ENCODE measurements at regions not wholly inside any gene's neighbourhood (a gene's known extent, or its start where the extent isn't known, plus 50 kb on each side); places are given as distances from the start of the nearest gene placed in this dataset.

DNA sequence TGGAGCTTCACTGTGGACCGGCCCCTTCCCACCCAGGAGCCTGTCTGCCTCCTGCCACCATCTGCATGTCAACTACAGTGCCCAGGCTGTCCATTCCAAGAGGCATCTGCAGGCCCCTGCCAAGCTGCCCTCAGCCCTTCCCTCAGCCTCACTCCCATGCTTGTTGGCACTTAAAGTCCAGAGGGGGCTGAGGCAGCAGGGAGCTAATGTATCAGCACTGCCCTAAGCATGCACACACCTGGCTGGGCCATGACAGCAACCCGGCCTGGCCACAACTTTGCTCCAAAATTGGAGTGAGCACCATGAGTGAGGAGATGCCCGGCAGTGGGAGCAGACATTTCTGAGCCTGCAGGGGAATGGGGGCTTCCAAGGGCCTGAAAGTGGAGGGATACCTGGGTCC, 417.5 kb upstream of the GRM3 start:
- 71 to 92% methylated on average over 2 to 3 of the region's 3 CpGs for WGBS, 2 donors
- H3K9me3 ChIP-seq, result peaks cover 0 to 18% (median 2%) of the 10 kb centered on the region in 4 donors

GRCh38 chr7:86222806-86223205, 420.9 kb upstream of the GRM3 start:
- WGBS, 2 donors, result 100% methylated on average over 1 of the region's 1 CpG
- Histone ChIP-seq H3K9me3 (peaks cover 0 to 18% (median 2%) of the 10 kb centered on the region in 4 donors), H3K36me3 (no peaks in the 10 kb centered on the region), H3K4me1 (no peaks in the 10 kb centered on the region), H3K27ac (no peak overlapping the region), H3K4me3 (no peak overlapping the region), H3K27me3 (no peaks in the 10 kb centered on the region)
- TF ChIP-seq EP300 (IDR thresholded peaks at IDR 0.05) (no peak), POLR2A (IDR thresholded peaks at IDR 0.05) (no peak), CTCF (IDR thresholded peaks at IDR 0.05) (no peak), POLR2AphosphoS5 (IDR thresholded peaks at IDR 0.05) (no peak)
- ATAC-seq (ENCODE audit: low FRiP score in 2 of 2), result no peak
- no peak for DNase-seq

More for the DNA sequence above, 417.5 kb upstream of the GRM3 start:
- DNase-seq, result peak in 1 of 2 donors; percentile 3
- Histone ChIP-seq H3K4me3 (no peak overlapping the region), H3K27ac (no peak overlapping the region), H3K27me3 (no peaks in the 10 kb centered on the region), H3K36me3 (no peaks in the 10 kb centered on the region), H3K4me1 (no peaks in the 10 kb centered on the region)
- TF ChIP-seq EP300 (IDR thresholded peaks at IDR 0.05), result no peak
- TF ChIP-seq POLR2A (IDR thresholded peaks at IDR 0.05), result no peak
- TF ChIP-seq POLR2AphosphoS5 (IDR thresholded peaks at IDR 0.05), result no peak
- no peak for TF ChIP-seq CTCF (IDR thresholded peaks at IDR 0.05)
- ATAC-seq (ENCODE audit: low FRiP score in 2 of 2), result peak in 1 of 2 donors; percentile 26

DNA sequence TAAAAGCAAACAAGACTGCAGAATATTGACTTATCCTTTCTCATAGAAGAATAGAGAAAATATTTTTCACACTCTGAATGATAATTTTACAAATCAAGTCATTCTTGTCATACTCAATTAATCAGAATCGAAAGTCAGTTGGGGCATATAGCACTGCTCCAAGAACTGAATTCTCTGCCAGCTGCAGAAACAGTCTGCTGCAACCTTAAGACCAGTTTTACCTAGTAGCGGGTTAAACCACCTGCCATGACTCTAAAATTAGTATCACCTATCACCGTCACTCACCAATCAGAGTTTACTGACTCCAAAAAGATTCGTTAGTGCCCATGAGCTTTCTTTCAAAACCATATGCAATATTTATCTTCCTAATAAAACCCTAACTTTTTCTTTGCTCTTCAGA, 429.0 kb upstream of the GRM3 start:
- no peaks in the 10 kb centered on the region for H3K4me1 ChIP-seq
- no peak for TF ChIP-seq CTCF (IDR thresholded peaks at IDR 0.05)
- 81 to 84% methylated on average over 4 of the region's 4 CpGs for WGBS, 2 donors
- H3K4me3 ChIP-seq, result no peak overlapping the region
- no peak for DNase-seq
- H3K27me3 ChIP-seq, result no peaks in the 10 kb centered on the region
- no peak for ATAC-seq (ENCODE audit: low FRiP score in 2 of 2)
- no peaks in the 10 kb centered on the region for H3K9me3 ChIP-seq
- H3K36me3 ChIP-seq, result no peaks in the 10 kb centered on the region
- H3K27ac ChIP-seq, result no peak overlapping the region

DNA sequence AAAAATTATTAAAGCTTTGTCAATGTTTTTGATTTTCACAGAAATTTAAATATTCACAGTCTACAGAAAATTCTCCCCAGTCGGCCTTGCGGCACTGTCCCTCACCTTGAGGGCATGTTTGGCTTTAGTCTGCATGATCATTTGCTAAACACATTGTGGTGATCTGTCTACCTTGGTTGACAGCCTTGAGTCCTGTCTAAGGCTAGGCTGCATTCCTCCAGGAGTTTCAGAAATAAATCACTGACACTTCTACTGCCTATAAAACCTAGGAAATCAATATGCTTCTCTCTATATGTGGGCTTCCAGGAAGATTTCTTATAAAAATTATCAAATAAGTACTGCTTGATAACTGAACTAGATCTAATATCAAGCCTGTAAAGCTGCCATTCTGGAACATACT, 430.7 kb upstream of the GRM3 start:
- Histone ChIP-seq H3K4me3 (no peak overlapping the region), H3K36me3 (no peaks in the 10 kb centered on the region), H3K27me3 (no peaks in the 10 kb centered on the region), H3K27ac (no peak overlapping the region), H3K9me3 (no peaks in the 10 kb centered on the region), H3K4me1 (no peaks in the 10 kb centered on the region)
- WGBS, 2 donors, result 57 to 72% methylated on average over 2 of the region's 2 CpGs
- TF ChIP-seq EP300 (IDR thresholded peaks at IDR 0.05), result no peak
- no peak for TF ChIP-seq CTCF (IDR thresholded peaks at IDR 0.05)
- no peak for TF ChIP-seq POLR2AphosphoS5 (IDR thresholded peaks at IDR 0.05)
- no peak for TF ChIP-seq POLR2A (IDR thresholded peaks at IDR 0.05)
- DNase-seq (no peak), ATAC-seq (ENCODE audit: low FRiP score in 2 of 2) (no peak)

DNA sequence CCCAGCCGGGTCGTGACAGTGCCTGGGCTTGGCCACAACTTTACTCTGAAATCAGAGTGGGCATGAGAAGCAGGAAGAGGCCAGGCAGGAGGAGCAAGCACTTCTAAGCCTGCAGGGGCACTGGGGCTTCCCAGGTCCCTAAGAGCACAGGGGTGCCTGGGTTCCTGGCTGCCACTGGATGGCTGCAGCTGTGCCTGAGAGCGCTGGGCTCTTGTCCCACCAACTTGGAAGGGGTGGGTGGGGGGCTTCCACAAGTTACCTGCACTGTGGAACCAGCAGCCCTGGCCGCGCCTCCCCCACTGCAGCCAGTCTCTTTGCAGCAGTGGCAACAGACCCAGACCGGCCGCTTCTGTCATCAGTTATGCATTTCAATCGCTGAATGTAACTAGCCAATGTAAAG, 434.7 kb upstream of the GRM3 start:
- no peak for TF ChIP-seq POLR2A (IDR thresholded peaks at IDR 0.05)
- no peak for TF ChIP-seq EP300 (IDR thresholded peaks at IDR 0.05)
- TF ChIP-seq POLR2AphosphoS5 (IDR thresholded peaks at IDR 0.05), result no peak
- no peak for TF ChIP-seq CTCF (IDR thresholded peaks at IDR 0.05)
- Histone ChIP-seq H3K4me1 (no peaks in the 10 kb centered on the region), H3K9me3 (no peaks in the 10 kb centered on the region), H3K27me3 (no peaks in the 10 kb centered on the region), H3K36me3 (no peaks in the 10 kb centered on the region), H3K27ac (no peak overlapping the region), H3K4me3 (no peak overlapping the region)
- 66 to 75% methylated on average over 5 to 8 of the region's 8 CpGs for WGBS, 2 donors
- peak in 1 of 2 donors; percentile 19 for ATAC-seq (ENCODE audit: low FRiP score in 2 of 2)
- DNase-seq, result peak in 1 of 2 donors; percentile 51
